GM18909 (cell line): ENCODE measurements at regions not wholly inside any gene's neighbourhood (a gene's known extent, or its start where the extent isn't known, plus 50 kb on each side); places are given as distances from the start of the nearest gene placed in this dataset.
"Not testable (repeated sequence)": the region's sequence is repeated elsewhere in the genome, so short reads cannot be mapped to it uniquely, and the experiment has no call there.

Experiments used
- ATAC-seq: cut with Tn5 transposase; IDR thresholded peaks from one replicate; pipeline ENCODE4 v1.9.1; 2021; ENCODE audit warnings: mild to moderate bottlenecking; ENCODE audit not compliant: unreplicated experiment, poor library complexity

DNA sequence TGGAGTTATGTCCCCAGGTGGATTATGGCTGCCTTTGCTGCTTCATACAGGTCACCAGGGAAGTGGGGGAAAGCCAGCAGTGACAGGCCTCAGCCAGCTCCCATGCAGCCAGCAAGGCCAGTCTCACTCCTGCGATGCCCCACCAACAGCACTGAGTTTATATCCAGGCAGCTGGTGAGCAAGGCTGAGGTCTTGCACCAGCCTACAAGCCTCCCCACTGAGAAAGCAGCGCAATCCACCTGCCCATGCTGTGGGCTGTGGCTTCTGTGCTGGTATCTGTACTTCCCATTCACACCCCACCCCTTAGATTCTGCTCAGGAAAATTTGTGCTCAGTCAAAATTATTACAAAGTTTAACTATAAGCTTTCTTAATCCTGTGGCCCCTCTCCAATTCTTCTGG is 153.5 kb downstream of the HHIP start:
- no peak for ATAC-seq

DNA sequence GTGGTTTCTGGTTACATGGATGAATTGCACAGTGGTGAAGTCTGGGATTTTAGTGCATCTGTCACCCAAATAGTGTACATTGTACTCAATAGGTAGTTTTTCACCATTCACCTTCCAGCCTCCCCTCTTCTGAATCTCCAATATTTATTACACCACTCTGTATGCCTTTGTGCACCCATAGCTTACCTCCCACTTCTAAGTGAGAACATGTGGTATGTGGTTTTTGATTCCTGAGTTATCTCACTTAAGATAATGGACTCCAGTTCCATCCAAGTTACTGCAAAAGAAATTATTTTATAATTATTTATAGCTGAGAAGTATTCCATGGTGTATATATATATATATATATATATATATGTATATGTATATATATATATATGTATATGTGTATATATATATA is 155.8 kb downstream of the HHIP start:
- ATAC-seq = no peak

DNA sequence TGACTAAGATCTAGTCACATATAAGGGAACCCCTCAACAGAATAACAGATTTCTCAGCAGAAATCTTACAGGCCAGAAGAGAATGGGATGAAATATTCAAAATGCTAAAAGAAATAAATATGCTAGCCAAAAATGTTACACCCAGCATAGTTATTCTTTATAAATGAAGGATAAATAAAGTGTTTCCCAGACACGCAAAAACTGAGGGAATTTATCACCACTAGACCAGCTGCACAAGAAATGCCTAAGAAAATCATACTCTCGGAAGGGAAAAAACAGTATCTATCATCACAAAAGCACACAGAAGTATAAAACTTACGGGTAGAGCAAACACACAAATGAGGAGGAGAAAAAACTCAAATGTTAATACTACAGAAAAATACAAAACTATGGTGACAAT is 162.1 kb downstream of the HHIP start:
- ATAC-seq = no peak

DNA sequence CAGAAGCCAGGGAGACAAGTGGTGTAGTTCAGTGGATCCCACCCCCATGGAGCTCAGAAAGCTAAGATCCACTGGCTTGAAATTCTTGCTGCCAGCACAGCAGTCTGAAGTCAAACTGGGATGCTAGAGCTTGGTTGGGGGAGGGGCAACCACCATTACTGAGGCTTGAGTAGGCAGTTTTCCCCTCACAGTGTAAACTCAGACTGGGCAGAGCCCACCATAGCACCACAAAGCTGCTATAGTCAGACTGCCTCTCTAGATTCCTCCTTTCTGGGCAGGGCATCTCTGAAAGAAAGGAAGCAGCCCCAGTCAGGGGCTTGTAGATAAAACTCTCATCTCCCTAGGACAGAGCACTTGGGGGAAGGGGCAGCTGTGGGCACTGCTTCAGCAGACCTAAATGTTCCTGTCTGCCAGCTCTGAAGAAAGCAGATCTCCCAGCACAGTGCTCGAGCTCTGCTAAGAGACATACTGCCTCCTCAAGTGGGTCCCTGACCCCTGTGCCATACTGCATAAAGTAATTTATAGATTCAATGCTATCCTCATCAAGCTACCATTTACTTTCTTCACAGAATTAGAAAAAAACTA is 163.2 kb downstream of the HHIP start:
- ATAC-seq = no peak

DNA sequence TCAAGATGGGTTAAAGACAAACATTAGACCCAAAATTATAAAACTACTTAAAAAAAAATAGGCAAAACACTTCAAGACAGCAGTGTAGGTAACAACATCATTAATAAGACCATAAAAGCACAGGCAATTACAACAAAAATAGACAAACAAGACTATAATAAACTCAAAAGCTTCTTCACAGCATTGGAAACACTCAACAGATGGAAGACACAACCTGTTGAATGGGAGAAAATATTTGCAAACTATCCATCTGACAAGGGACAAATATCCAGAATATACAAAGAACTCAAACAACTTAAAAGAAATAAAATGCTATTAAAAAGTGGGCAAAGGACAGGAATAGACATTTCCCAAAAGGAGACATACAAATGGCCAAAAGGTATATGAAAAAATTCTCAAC is 170.7 kb downstream of the HHIP start:
- no peak for ATAC-seq

DNA sequence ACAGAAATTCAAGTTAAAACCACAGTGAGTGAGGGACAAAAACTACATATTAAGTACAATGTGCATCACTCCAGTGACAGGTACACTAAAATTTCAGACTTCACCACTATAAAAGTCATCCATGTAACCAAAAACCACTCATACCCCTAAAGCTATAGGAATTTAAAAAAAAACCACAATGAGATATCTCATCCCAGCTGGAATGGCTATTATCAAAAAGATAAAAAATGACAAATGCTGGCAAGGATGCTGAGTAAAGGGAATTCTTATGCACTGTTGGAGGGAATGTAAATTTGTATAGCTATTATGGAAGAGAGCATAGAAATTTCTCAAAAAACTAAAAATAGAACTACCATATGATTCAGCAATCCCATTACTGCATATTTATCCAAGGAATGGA is 171.1 kb downstream of the HHIP start:
- no peak for ATAC-seq

DNA sequence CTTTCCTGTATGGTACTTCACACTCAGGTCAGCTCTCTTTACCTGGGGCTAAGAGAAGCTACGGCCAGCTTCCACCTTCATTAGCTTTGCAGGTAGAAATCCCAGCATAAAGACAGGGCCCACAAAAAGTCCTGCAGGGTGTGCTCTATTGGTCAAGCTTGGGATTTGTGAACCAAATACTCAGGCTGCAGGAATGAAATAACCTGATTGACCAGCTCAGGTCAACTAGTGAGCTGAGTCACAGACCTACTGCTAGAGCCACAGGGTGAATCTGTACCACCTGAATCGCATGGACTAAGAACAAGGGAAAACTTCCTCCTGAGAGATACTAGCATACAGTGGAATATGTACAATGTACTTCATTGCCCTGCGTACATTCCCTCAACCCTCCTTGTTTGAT is 172.2 kb downstream of the HHIP start:
- ATAC-seq = no peak

DNA sequence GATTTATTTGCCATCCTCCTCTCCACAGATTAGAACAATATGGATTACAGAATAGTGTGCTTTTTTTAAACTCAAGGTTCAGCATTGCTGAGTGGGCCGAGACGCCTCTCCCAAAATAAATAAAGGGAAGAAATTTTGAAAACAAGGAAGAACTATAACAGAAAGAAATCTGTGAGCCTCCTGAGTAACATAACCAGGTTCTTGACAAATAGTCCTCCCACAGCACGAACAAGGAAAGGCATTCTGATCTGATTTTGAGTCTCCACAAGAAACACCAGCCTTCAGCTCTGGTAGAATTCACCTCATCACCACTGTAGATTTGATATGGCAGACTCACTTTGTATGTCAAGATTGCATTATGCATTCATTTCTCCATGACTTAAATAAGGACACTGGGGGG is 173.6 kb downstream of the HHIP start:
- no peak for ATAC-seq

DNA sequence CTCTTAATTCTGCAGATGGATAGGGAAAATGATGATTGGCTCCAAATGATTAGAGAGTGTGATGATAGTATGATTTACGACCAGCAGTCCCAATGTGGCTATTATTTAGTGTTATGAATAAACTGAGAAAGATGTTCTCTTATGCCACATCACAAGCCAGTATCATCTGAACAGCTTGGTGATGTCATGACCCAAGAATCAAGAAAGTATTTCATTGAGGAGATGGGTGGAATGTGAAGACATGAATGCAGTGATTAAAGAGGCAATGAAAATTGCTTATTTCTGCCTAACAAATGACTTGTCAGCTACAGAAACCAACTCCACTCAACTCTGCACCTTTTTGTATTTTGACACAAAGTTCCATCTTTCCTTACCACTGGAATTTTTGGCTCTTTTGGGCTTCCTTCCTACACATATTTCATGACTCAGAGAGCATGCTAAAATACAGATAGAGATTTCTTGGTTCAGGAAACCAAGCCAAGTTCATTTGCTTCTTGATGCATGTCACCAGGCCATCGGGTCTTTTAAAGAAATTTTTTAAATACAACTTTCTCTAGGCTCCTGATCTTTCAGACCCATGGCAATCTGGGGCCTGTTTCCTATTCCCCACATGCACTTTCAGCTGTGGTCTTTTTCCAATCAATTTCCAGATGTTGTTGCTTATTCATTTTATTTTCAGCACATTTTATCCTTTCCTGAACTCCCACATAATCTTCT is 174.2 kb downstream of the HHIP start:
- ATAC-seq = no peak

DNA sequence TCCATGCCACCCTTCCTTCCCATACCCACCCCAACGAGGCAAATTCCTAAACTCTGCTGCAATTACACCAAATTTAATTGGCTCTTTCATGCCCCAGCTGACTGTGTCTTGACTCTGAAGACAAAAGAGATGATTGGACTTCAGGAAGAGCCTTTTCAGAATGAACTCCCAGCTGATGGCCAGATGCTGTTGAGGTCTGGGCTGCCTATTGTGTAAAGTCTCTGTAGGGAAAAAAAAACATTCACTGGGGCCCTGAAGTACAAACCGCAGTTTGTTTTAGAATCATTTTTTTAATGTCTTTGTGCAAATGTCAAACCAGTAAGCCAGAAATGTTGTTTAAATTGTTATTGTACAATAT is 174.8 kb downstream of the HHIP start:
- ATAC-seq = no peak

DNA sequence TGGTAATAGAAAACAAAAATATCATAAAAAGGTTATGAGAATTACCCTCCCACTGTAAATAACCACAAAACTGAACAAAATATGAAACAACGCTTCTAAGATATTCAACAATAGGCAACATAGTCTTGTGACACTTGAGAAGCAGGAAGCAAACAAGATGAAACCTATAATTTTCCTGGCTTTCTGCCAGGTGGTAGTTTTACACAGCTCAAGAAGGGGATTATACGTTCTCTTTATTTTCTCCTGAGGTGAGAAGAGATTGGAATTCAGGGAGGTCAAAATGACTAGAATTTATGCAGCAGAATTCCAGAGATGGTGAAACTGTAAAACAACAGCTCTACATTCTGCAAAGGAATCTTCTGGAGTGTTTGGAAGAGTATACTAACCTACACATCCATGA is 186.0 kb downstream of the HHIP start:
- no peak for ATAC-seq

DNA sequence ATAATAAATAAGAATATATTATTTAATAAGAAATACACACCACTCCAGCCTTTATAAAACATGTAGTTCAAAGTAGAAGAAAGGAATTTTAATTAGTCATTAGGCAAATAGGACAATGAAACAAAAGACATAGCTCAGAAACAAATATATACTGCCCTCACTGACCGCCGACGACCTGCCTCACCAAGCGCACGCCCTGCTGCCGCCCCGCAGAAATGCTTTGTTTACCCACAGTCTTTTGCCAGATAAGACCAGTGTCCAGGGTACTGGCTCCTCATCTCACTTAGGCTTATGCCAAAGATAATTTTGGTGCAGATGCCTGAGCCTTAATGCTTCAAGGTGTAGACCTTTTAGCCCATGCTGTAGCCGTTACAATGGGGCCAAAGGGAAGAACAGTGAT is 199.5 kb downstream of the HHIP start:
- ATAC-seq = no peak

DNA sequence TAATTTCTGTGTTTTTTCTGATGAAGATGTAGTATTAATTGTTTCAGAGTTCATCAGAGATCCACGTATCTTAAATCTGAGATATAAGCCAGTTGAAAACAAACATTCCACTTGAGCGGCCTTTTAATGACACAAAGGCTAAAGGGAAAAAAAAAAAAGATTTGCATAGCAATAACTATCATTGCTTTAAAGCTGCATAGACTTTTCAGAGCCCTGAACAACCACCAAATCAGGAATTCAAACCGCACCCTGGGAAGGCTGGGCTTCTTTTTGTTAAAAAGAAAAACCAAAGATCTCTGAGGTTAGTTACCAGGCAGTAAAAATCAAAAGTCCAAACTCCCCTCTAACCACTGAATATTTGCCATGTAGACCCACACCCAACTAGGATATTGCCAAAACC is 206.0 kb downstream of the HHIP start:
- ATAC-seq = no peak

DNA sequence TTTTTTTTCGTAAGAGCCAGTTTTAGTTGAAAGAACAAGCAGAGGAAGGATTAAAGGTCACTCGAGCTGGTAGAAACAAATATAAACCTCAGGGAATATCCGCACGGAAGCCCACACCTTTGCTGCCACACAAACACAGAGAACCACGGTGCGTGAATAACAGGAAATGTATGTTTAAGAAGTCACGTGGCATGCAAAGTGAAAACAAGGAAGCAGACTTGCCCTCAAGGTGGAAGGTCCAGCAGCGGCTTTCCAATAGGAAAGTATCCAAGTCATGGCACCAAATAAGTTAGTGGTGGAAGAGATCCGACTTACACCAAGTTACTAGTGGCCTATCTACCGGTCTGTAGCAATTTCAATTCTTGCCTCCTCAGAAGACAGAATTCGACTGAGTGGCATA is 215.5 kb downstream of the HHIP start:
- ATAC-seq = no peak

DNA sequence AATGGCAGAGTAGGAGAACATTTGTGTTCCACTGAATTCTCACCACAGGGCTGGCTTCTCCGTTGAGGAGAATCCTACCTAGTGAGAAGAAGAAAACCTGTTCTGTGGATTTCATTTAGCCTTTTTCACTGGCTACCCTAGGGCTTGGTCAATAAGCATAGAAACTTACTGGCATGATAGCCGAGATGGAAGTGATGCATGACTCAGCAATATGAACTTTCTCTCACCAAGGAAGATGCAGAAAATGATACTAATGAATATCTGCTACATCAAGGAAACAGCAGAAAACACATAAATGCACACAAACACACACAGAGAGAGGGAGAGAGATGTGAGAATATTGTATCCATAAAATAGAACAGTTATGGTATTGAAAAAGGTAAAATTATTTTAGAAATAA is 216.3 kb downstream of the HHIP start:
- no peak for ATAC-seq

DNA sequence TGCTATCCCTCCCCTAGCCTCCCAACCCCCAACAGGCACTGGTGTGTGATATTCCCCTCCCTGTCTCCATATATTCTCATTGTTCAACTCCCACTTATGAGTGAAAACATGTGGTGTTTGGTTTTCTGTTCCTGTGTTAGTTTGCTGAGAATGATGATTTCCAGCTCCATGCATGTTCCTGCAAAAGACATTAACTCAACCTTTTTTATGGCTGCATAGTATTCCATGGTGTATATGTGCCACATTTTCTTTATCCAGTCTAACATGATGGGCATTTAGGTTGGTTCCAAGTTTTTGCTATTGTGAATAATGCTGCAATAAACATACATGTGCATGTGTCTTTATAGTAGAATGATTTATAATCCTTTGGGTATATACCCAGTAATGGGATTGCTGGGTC is 218.9 kb downstream of the HHIP start:
- ATAC-seq = not testable (repeated sequence)

DNA sequence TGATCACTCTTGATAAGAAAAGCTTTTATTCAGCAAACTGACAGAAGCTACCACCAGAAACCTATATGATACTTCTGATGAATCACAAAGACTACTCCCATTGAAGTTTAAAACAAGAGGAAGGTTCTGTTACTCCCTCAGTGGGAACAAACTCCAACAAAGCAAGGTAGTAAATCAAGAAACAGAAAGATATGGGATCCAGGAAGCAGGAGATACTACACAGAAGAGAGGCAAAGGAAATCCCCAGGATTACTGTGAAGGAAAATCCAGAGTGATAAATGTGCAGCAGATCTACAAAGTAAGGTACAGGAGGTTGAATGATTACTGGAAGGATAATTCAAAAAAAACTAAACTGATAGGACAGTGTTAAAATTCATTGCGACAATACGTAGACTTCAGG is 222.4 kb downstream of the HHIP start:
- ATAC-seq = no peak

DNA sequence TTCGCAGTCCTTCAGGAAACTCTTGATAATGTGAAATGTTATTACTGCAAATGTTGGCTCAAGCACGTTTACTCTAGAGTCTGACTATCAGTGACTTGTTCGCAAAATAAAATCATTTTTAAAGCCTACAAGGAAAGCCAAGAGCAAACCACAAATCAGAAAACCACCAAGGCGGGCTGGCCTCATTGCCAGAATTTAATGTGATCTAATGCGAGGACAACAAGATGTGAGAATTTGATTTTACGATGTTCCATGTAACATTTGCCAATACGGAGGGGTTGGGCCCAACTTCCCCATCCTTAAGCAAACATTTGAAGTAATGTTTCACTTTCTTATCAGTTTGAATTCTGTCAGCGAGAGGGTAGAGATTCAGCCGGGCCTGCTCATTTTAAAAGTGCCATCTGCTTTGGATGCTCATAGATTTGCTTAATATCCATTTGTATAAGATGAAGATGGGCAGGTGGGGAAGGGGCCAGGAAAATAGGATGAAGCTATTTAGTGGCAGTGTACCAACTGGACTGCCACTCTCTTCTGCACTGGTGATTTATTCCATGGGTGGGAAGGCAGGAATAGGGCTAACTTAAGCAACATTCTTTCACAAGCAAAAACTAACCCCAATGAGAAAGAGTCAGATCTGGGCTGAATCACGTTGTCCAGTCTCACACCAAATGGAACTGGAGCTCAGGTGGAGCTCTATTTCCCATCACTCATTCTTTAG is 225.3 kb downstream of the ANAPC10 start:
- no peak for ATAC-seq

DNA sequence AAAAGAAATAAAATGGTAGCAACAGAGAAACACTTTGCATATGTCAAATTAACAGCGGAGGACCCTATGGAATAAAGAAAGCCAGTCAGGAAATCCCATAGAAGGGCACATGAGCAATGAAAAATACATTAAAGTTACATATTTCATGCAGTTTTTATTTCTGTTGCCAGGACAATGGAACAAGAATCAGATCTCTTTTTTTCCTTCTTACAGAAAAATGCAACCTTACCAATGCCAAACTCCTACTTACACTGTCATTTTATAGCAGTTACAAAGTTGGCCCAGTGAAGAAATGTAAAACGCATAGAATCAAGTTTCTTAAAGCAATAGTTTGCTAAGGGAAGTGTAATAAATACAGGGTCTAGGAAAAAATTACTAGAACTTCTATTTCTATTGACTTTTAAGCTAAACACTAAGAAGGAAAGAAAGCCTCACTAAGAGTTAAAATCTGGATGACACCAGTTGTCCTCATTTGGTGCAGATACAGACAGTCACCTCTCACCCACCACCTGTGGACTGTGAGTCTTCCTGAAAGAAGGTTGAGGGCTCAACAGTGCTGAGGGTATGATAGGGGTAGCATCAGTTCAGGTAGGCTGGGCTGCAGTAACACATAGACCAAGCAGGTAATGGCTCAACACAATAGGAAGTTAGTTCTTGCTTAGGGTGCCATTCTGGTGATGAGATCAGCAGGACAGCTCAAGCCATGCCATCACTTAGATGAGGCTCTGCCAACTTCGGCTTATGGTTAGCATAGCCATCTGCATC is 224.6 kb downstream of the ANAPC10 start:
- ATAC-seq = no peak

DNA sequence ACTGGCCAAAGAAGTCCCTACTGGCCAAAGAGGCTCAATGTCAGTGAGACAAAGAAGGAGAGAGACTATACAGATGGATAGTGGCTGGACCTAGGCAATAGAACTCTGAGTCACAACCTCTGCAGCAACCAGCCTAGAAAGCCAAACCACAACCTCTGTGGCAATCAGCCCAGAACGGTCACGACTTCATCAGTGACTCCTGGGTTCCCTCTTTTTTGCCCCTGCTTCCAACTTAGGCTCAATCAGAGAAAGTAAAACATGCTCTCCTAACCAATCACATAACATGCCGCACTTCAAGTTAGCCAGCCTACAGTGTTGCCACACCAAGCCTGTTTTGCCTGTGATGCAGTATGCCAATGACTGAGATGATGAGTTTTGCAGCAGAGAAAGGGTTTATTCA is 203.4 kb downstream of the ANAPC10 start:
- no peak for ATAC-seq

DNA sequence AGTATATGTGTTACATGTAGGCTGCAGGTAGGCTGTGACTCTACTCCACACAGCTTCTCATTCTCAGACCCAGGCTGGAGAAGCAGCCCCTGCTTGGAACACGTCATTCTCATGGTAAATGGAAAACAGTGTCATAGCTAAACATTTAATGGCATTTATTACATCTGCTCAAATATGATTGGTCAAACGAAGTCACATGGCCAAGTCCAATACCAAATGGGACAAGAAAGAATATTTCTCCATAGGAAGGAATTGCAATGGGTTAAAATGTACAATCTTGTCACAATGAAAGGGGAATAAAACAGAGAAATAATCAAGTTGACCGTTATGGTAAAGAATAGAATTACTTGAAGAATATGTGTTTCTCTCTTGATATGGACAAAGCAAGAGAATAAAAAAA is 198.6 kb downstream of the ANAPC10 start:
- no peak for ATAC-seq
